Left ventricle myocardium superior (tissue), 1 donor: ENCODE measurements at regions not wholly inside any gene's neighbourhood (a gene's known extent, or its start where the extent isn't known, plus 50 kb on each side); places are given as distances from the start of the nearest gene placed in this dataset.
"Not testable (repeated sequence)": the region's sequence is repeated elsewhere in the genome, so short reads cannot be mapped to it uniquely, and the experiment has no call there.

Experiments
- ATAC-seq: fragments of 200-7000 bp; cut with Tn5 transposase; one replicate; pipeline ENCODE4 v1.9.1; 2020; ENCODE audit warnings: mild to moderate bottlenecking, moderate library complexity
- DNase-seq: peaks from one replicate; pipeline ENCODE4 v3.0.0-alpha.2; 2020
- intact Hi-C: fragments of 100-400 bp; cut with micrococcal nuclease; formaldehyde crosslinking; loops from one replicate; pipeline ENCODE4 v1.11.0; 2022
- donor health status: DM: no; HTN: yes; CAD: no; lungs with severe emphysema.

DNA sequence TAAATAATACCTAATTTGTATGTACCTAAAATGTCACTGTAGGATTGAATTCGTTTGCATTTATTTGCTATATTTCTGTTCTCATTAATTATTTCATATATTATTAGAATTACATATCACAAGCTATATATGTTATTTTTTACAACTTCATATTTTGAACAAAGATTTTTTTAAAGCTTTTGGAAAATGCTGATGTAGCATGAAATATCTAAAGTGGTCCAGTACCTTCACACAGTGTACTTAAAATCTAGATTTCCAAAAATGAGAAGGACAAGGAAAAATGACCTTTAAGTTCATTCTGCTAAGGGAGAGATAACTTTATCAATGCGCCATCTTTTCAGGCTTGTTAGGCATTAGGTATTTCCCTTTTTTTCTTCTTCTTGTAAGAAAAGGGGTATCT lies 71.8 kb downstream of the LARP7 start:
- DNase-seq (no peak), ATAC-seq (no peak)
- intact Hi-C loops, result no loop called here

DNA sequence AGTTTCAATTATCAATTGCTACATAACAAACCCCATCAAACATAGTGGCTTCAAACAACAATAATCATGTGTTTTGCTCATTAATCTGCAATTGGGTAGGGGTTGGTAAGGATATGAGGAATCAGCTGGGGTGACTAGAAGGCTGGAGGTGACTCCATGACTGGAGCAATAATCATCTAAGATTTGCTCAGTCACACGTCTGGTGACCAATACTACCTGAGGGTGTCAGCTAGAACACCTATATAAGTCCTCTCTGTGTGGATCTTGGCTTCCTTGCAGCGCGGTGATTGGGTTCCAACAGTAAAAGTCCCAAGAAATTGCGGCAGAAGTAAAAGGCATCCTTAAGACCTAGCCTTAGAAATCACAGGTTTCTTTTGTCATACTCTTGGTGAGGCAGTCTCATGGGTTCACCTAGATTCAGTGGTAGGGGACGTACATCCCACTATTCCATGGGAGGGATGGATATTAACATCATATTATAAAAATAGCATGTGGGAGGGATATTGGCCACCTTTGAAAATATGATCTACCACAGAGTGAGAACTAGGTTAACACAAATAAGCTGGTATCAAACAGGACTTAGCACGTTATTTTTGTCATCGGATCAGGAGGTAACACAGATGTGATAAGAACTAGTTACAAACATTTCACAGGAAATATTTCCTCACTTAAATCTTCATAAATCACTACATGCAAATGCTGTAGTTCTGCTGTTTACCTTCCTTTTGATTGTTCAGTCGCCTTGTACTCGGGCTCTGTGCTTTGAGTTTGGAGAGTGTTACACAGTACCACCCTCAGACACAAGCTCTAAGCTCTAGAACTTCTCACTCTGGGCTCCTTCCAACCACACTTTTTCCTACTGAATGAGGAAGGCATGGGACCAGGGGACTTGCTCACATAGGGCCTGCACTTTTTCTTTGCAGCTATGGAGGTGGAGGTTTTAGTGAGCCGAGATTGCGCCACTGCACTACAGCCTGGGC lies 78.3 kb downstream of the LARP7 start:
- peak; percentile 91 for ATAC-seq
- DNase-seq, result no peak
- intact Hi-C loops, result no loop called here

DNA sequence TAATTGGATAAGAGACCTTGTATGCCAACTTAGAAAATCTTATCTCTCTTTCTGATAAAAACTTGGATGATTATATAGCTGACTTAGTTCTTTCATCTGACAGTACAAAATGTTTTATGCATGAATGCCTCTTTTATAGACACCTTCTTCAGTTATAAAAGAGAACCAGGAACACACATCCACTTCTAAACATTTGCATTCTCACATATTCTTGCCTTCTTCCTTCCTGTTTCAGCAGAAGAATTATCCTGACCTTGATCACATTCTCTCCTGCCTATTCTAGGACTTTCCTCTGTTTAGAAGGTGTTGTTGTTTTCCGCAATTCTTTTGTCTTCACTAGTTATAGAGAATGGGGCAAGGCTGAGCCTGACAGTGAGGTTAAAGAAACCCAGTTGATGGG lies 80.9 kb downstream of the LARP7 start:
- ATAC-seq, result no peak
- intact Hi-C loops, result no loop called here
- no peak for DNase-seq

DNA sequence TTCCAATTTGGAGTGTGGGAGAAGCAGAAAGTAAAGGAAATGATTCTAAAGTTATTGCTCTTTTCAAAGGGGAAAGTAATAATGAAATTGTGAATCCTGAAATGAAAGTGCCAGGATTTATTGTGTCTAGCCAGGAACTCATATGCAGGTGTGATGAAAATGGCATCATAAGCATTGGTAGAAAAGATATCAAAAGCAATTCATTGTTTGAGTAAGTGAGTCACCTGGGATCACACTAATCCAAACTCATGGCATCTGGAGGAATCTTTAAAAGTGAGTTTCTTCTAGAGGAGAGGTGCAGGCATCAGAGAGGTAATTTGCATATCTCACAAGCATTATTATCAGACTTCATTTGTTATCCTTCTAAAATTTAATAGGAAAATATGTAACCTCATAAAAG lies 84.7 kb downstream of the LARP7 start:
- no peak for DNase-seq
- intact Hi-C loops, result no loop called here
- ATAC-seq, result no peak

DNA sequence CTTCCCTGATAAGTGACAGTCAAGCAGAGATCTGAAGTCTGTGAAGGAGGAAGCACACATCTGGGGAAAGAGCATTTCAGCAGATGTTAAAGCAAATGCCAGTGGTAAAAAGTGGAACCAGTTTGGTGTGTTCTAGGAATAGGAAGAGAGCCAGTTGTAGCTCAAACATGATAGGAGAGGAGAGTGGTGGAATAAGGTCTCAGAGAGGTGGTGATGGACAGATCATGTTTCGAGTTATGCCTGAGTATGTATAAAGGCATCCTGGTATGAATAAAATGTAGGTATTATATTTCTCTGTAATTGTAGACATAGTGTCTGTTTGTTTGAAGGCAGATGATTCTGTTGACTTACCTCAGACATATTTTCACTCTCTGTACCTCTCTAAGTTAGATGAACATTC lies 89.1 kb downstream of the LARP7 start:
- intact Hi-C loops, result no loop called here
- no peak for ATAC-seq
- no peak for DNase-seq

DNA sequence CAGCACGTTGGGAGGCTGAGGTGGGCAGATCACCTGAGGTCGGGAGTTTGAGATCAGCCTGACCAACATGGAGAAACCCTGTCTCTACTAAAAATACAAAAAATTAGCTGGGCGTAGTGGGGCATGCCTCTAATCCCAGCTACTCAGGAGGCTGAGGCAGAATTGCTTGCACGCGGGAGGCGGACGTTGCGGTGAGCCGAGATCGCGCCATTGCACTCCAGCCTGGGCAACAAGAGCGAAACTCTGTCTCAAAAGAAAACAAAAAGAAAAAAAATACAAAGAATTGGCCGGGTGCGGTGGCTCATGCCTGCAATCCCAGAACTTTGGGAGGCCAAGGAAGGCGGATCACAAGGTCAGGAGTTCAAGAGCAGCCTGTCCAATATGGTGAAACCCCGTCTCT lies 90.8 kb downstream of the LARP7 start:
- intact Hi-C loops, ATAC-seq, DNase-seq: not testable (repeated sequence)

DNA sequence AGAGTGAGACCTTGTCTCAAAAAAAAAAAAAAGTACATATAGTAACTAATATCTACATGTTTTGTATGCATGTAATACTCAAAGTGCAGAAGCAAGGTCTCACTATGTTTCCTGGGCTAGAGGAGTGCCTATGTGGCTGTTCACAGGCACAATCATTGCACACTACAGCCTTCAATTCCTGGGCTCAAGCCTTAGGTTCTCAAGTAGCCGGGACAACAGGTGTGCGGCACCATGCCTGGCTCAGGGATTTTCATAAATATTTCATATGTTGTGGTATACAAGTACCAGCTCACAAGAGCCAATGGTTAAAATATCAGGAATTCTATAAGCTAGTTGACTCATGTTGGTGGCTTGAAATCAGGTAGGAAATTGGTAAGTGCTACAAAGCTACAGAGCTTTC lies 94.8 kb downstream of the LARP7 start:
- intact Hi-C loops, result no loop called here
- ATAC-seq, result no peak
- DNase-seq, result no peak

DNA sequence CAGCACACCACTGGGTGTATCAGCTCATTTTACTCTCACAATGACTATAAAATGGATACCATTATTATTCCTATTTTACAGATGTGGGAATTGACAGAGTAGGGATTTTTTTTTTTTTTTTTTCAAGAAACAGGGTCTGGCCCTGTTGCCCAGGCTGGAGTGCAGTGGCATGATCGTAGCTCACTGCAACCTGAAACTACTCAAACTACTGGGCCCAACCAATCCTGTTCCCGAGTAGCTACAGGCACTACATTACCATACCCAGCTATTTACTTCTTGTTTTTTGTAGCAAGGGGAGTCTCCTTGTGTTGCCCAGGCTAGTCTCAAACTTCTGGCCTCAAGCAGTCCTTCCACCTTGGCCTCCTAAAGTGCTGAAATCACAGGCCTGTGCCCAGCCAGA lies 95.2 kb downstream of the LARP7 start:
- DNase-seq, result no peak
- ATAC-seq, result no peak
- intact Hi-C loops, result no loop called here

DNA sequence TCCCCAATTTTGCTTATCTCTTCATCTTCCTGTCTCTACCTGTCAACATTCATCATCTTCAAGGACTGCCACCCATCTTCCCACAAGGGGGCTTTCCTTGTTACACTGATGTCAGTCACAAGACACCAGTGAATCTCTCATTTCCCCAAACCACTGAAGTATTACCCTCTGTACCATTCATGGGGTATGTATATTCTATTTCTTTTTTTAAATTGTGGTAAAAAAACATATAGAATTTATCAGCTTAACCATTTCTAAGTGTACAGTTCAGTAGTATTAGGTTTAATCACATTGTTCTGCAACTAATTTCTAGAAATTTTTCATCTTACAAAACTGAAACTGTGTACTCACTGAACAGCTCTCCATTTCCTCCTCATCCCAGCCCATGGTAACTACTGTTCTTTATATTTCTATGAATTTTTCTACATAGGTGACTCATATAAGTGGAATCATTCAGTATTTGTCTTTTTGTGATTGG lies 98.6 kb downstream of the LARP7 start:
- intact Hi-C loops, result no loop called here
- DNase-seq, result no peak
- no peak for ATAC-seq

DNA sequence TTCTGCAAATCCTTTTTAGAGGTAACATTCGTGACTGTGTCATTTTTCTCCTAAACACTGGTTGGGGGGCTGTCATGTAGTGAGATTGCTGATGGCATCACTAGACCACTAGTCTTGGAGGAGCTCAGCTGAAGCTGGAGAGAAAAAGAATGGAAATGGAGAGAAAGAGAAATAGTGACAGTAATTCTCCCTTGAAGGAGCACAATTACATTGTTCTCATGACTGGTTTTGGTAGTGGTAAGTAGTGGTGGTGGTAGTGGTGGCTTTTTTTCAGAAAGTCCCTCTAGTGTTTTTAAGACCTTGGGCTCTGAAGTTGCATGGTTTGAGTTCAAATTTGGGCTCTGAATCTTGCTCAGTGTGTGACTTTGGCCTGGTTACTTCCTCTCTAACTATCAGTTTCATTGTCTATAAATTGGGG lies 99.8 kb downstream of the LARP7 start:
- ATAC-seq (no peak), DNase-seq (no peak)
- intact Hi-C loops, result no loop called here

DNA sequence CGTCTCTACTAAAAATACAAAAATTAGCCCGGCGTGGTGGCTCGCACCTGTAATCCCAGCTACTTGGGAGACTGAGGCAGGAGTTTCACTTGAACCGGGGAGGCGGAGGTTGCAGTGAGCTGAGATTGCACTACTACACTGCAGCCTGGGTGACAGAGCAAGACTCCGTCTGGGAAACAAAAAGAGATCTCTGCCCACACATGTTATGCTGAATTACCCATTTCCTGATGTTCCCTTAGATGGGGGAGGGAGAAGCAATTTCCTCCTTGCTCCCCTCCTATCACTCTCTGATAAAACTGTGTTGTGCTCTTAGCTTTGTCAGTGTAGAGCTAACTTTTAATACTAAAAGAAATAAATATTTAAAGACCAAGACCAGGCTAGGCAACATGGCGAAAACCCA lies 102.5 kb downstream of the LARP7 start:
- no peak for ATAC-seq
- intact Hi-C loops, result no loop called here
- no peak for DNase-seq

DNA sequence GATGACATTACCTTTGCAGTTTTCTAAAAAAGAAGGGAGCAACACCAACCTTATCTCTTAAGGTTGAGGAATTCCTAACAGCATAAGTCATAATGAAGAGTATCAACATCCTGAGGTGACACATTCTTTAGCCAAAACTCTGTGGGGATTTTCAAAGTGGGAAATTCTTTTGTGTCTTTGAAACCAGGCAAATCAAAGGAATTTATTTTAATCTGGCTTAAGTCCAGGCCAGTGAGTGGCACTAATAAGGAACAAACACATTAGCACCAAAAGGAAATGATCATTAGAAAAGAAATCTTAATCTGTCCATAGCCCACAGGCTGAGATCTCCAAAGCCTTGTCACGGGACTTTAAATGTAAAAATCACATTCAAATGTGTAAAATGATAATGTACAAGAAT lies 110.1 kb downstream of the LARP7 start:
- ATAC-seq (no peak), DNase-seq (no peak)
- intact Hi-C loops, result no loop called here

DNA sequence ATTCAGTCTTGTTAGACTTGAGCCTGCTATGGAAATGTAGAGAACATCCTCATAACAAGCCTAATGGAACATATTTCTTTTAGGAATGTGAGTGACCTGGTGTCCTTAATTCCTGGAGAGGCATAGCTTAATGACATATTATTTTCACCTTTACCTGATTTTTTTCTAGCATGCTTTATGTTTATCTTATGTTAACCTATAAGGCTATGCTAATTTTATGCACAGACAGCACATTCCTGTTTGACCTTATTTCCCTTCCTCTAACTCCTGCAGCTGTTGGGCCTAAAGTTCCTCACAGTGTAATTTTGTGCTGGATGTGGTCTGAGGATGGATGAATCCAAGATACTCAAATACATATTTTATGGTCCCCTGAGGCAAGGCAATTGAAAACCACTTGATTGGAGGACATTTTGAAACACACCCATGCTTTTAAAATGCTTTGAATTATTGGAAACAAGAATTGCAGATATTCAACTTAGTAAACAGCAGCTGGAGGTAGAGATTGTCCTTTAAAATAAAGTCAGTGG lies 111.5 kb downstream of the LARP7 start:
- DNase-seq, result no peak
- ATAC-seq, result no peak
- intact Hi-C loops, result no loop called here

DNA sequence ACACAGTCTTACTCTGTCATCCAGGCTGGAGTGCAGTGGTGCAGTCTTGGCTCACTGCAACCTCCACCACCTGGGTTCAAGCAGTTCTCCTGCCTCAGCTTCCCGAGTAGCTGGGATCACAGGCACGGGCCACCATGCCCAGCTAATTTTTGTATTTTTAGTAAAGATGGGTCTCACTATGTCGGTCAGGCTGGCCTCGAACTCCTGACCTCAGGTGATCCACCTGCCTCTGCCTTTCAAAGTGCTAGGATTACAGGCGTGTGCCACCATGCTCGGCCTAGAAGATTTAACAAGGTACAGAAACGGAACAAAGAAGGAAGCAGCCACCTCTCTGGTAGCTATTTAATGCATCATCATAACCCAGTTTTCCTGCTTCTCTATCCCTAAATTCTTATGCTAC lies 113.8 kb downstream of the LARP7 start:
- DNase-seq, intact Hi-C loops, ATAC-seq: not testable (repeated sequence)

DNA sequence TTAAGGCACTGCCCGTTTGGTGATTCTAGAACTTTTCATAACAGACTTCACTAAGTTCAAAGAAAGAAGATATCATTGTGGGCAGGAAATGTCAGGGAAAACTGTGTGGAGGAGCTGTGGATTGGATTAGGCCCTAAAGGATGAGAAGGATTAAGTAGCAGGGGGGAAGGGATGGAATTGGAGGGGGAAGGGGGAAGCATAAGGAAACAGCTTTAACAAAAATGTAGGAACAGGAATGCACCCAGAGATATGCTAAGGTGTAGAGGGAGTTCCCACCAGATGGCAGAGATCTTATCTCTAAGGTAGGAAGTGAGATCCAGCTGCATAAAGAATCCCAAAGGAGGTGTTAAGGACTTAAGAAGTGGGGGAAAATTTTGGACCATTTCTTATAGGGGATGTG lies 114.5 kb downstream of the LARP7 start:
- intact Hi-C loops, result no loop called here
- no peak for DNase-seq
- ATAC-seq, result no peak

DNA sequence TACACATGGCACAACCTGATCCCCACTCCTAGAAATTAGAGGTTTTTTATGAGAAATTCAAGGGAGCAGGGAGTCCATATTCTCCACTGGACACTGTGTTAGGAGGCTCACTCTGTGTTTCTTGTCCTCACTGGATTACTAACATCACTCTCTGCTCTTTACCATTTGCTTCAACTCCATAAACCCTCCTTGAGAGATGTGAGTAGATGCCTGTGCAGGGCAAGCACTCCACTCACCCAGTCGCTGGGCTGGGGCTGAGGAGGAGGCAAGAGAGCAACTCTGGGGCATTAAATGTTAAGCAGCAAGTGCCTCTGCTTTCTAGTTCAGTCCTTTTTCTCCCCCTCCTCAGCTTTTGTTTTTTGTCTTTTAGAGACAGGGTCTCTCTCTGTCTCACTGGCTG lies 115.1 kb downstream of the LARP7 start:
- ATAC-seq (no peak), DNase-seq (no peak)
- intact Hi-C loops, result no loop called here

DNA sequence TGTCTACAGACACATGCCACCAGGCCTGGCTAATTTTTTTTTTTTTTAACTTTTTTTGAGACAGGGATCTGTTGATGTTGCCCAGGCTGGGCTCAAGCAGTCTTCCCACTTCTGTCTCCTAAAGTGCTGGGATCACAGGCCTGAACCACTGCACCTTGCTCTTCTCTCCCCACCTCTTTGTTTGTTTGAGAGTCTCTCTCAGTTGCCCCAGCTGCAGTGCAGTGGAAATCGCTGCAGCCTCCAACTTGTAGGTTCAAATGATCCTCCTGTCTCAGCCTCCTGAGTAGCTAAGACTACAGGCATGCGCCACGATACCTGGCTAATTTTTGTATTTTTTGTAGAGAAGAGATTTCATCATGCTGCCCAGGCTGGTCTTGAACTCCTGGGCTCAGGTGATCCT lies 115.6 kb downstream of the LARP7 start:
- DNase-seq, result no peak
- no peak for ATAC-seq
- intact Hi-C loops, result no loop called here

DNA sequence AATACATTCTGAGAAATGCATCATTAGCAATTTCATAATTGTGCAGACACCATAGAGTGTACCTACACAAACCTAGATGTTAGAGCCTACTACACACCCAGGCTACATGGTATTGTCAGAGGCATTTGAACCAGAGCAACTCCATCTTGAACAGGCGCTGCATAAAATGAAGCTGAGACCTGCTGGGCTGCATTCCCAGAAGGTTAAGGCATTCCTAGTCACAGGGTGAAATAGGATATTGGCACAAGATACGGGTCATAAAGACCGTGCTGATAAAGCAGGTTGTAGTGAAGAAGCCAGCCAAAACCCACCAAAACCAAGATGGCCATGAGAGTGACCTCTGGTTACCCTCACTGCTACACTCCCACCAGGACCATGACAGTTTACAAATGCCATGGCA lies 116.4 kb downstream of the LARP7 start:
- DNase-seq (no peak), ATAC-seq (no peak)
- intact Hi-C loops, result no loop called here

DNA sequence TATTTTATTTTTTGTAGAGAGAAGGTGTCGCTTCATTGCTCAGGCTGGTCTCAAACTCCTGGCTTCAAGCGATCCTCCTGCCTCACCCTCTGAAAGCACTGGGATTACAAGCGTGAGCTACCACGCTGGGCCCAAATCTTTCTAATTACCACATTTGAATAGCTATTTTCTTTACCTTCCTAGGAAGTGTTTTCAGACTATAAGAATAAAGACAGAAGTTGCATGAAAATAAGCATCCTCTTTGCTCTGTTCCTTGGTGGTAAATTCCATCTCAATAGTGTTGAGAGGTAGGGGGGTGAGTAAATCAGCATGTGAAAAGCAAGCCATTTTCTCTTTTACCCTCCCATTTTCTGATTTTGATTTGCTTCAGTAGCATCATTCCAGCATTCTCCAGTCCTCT lies 122.4 kb downstream of the LARP7 start:
- no peak for ATAC-seq
- intact Hi-C loops, result no loop called here
- no peak for DNase-seq

DNA sequence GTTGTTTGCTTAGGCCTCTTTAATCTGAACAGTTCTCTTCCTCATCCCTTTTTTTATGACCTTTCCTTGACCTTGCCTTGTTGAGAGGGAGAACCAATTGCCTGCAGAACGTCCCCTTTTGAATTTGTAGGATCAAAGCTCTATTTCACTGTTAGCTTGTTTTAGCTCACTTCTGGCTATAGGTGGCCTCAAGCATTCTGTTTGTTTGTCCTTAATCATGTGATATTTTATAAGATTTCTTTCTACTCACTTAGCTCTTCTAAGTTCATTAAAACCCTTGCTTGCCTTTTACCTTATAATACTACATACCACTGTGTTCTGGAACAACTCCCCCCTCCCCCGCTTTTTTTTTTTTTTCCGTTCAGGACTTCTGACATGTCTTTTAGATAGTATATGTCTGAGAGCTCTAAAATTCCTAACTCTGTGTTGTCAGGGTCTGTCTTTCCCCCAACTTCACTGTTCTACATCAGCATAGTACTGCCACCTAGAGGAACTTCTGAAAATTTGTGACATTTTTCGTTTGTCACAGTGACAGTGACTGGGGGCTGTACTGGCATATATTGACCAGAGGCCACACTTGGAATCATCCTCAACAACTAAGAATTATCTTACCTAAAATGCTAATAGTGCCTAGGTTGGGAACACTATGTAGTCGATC lies 128.5 kb downstream of the LARP7 start:
- intact Hi-C loops, result loop anchor here (5.0 kb wide), 1 partner anchor 133 kb away; no protein-coding TSS in a partner anchor
- DNase-seq, result no peak
- ATAC-seq, result peak; percentile 61
